Fibroblast of lung (primary cell): ENCODE measurements at regions not wholly inside any gene's neighbourhood (a gene's known extent, or its start where the extent isn't known, plus 50 kb on each side); places are given as distances from the start of the nearest gene placed in this dataset.

Source experiments
- DNase-seq, 2 donors: peaks; one replicate each; pipeline versions ENCODE4 v3.0.0 to v3.0.0-alpha.2; 2010; ENCODE audit warnings: low read depth in 2 of 2
- H2AFZ ChIP-seq: 2 replicates; pipeline ENCODE4 v1.5.1; 2012; ENCODE audit warnings: low read length, control low read depth, inconsistent platforms
- H3K27ac ChIP-seq: 2 replicates; pipeline ENCODE4 v1.5.1; 2011; ENCODE audit warnings: low read length, control low read depth; ENCODE audit not compliant: insufficient read depth
- H3K27me3 ChIP-seq: 2 replicates; pipeline ENCODE4 v1.5.1; 2011; ENCODE audit warnings: mild to moderate bottlenecking, low read length; ENCODE audit not compliant: control insufficient read depth, insufficient read depth
- H3K36me3 ChIP-seq: 2 replicates; pipeline ENCODE4 v1.5.1; 2011; ENCODE audit warnings: low read length; ENCODE audit not compliant: control insufficient read depth, insufficient read depth
- H3K4me1 ChIP-seq: 2 replicates; pipeline ENCODE4 v1.5.1; 2011; ENCODE audit warnings: low read length; ENCODE audit not compliant: control insufficient read depth, insufficient read depth; ENCODE audit errors: extremely low read depth
- H3K4me2 ChIP-seq: 2 replicates; pipeline ENCODE4 v1.5.1; 2011; ENCODE audit warnings: low read length, control low read depth; ENCODE audit not compliant: insufficient read depth; ENCODE audit errors: extremely low read depth
- H3K4me3 ChIP-seq, 4 experiments: fragments of 200-600 bp in 1 of 4; sonication (generic) in 1 of 4; replicated peaks in 1 of 4; 2 replicates each; pipeline ENCODE4 v1.5.1; 2011 to 2016; ENCODE audit warnings: low read length in 4 of 4, low read depth in 3 of 4, mild to moderate bottlenecking in 3 of 4, control low read depth in 2 of 4, inconsistent platforms in 1 of 4, mixed read lengths in 1 of 4; ENCODE audit not compliant: insufficient read depth in 1 of 4; ENCODE audit errors: control extremely low read depth in 1 of 4
- H3K79me2 ChIP-seq: 2 replicates; pipeline ENCODE4 v1.5.1; 2012; ENCODE audit warnings: mild to moderate bottlenecking, low read length, inconsistent platforms; ENCODE audit not compliant: control insufficient read depth, insufficient read depth
- H3K9ac ChIP-seq: 2 replicates; pipeline ENCODE4 v1.5.1; 2011; ENCODE audit warnings: mild to moderate bottlenecking, low read length, control low read depth; ENCODE audit not compliant: insufficient read depth
- H3K9me3 ChIP-seq: 2 replicates; pipeline ENCODE4 v1.5.1; 2012; ENCODE audit warnings: low read depth, low read length; ENCODE audit not compliant: control insufficient read depth, insufficient read depth
- H4K20me1 ChIP-seq: 2 replicates; pipeline ENCODE4 v1.5.1; 2011; ENCODE audit warnings: low read length; ENCODE audit not compliant: control insufficient read depth, insufficient read depth; ENCODE audit errors: extremely low read depth
- CTCF ChIP-seq, 2 donors: IDR thresholded peaks in 1 of 2; conservative IDR thresholded peaks in 1 of 2; 1 replicate in 1 of 2; 2 replicates in 1 of 2; pipeline ENCODE4 v1.5.1; 2011 to 2012; ENCODE audit warnings: low read length in 2 of 2, control low read depth in 1 of 2, inconsistent platforms in 1 of 2, low read depth in 1 of 2, mild to moderate bottlenecking in 1 of 2
- EZH2 ChIP-seq: IDR thresholded peaks from 2 replicates; pipeline ENCODE4 v1.5.1; 2012; ENCODE audit warnings: low read length, control low read depth, mild to moderate bottlenecking; ENCODE audit errors: missing control alignments

GRCh38 chr2:16173893-16174692 is 233.7 kb downstream of the MYCN start:
- no peaks in the 10 kb centered on the region for H3K27me3 ChIP-seq
- H3K4me3 ChIP-seq, result no peak overlapping the region
- no peak overlapping the region for H2AFZ ChIP-seq
- no peaks in the 10 kb centered on the region for H3K4me1 ChIP-seq
- H4K20me1 ChIP-seq, result no peaks in the 10 kb centered on the region
- no peaks in the 10 kb centered on the region for H3K36me3 ChIP-seq
- TF ChIP-seq CTCF (conservative IDR thresholded peaks at IDR 0.05 in 1 of 2, IDR thresholded peaks at IDR 0.05 in 1 of 2; ENCODE audit: low read depth in 1 of 2, low read length in 2 of 2) (no peak), EZH2 (no peak)
- H3K79me2 ChIP-seq, result no peaks in the 10 kb centered on the region
- H3K9me3 ChIP-seq, result no peaks in the 10 kb centered on the region
- H3K4me2 ChIP-seq, result no peak overlapping the region
- no peak overlapping the region for H3K27ac ChIP-seq
- no peak for DNase-seq
- H3K9ac ChIP-seq, result no peak overlapping the region

GRCh38 chr2:16172324-16173175 is 232.2 kb downstream of the MYCN start:
- Histone ChIP-seq H3K27ac (no peak overlapping the region), H3K36me3 (no peaks in the 10 kb centered on the region), H4K20me1 (no peaks in the 10 kb centered on the region), H3K4me3 (no peak overlapping the region), H3K27me3 (no peaks in the 10 kb centered on the region), H3K4me1 (no peaks in the 10 kb centered on the region), H2AFZ (no peak overlapping the region), H3K79me2 (no peaks in the 10 kb centered on the region), H3K4me2 (no peak overlapping the region), H3K9ac (no peak overlapping the region), H3K9me3 (no peaks in the 10 kb centered on the region)
- DNase-seq, result no peak
- TF ChIP-seq EZH2, result no peak
- no peak for TF ChIP-seq CTCF (conservative IDR thresholded peaks at IDR 0.05 in 1 of 2, IDR thresholded peaks at IDR 0.05 in 1 of 2; ENCODE audit: low read depth in 1 of 2, low read length in 2 of 2)

DNA sequence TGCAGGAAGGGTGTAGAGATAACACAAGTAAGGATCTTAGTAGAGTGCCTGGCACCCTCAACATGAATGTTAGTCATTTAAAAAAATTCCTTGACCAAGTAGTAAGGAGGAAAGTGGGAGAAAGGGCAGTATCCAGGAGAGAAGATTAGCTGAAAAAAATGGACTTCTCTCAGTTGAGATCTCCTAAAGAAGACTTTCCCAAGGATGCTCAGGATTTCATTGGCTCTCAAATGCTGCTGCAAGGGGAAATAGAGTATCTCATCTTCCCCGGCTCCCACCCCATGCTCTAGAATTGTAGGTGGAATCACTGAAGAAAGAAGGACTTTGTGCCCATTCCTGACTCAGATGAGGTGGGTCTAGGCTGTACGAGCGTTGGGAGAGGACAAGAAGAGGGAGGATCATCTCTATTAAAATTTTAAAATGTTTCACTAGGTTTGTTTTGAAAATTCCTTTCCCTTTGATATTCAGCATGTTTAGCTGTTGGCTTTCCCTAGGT is 231.1 kb downstream of the MYCN start:
- Histone ChIP-seq H3K4me2 (no peak overlapping the region), H3K27me3 (no peaks in the 10 kb centered on the region), H4K20me1 (no peaks in the 10 kb centered on the region), H3K9me3 (no peaks in the 10 kb centered on the region), H3K27ac (no peak overlapping the region), H2AFZ (no peak overlapping the region), H3K4me1 (no peaks in the 10 kb centered on the region), H3K4me3 (no peak overlapping the region), H3K9ac (no peak overlapping the region), H3K79me2 (no peaks in the 10 kb centered on the region), H3K36me3 (no peaks in the 10 kb centered on the region)
- no peak for DNase-seq
- no peak for TF ChIP-seq EZH2
- TF ChIP-seq CTCF (conservative IDR thresholded peaks at IDR 0.05 in 1 of 2, IDR thresholded peaks at IDR 0.05 in 1 of 2; ENCODE audit: low read depth in 1 of 2, low read length in 2 of 2), result no peak
